RWPE1 (cell line): ENCODE measurements at regions not wholly inside any gene's neighbourhood (a gene's known extent, or its start where the extent isn't known, plus 50 kb on each side); places are given as distances from the start of the nearest gene placed in this dataset.

Source experiments
- CTCF ChIA-PET: fragments of 350-600 bp; sonication (Branson Sonifier 250); formaldehyde crosslinking; extraction: SDS; loops from one replicate; lab custom pipeline; 2021; lab: Yijun Ruan, JAX
- POLR2A ChIA-PET: fragments of 400-600 bp; formaldehyde crosslinking; extraction: SDS; loops from one replicate; lab custom pipeline; 2020; ENCODE audit warnings: antibody characterized with exemption; ENCODE audit not compliant: low non-redundant PET; lab: Yijun Ruan, JAX
- DNase-seq: peaks from one replicate; pipeline ENCODE4 v3.0.0; 2012; ENCODE audit warnings: low spot score
- H3K27ac ChIP-seq: fragments of 450-650 bp; 2 replicates; pipeline ENCODE4 v1.5.1; 2017
- CTCF ChIP-seq: fragments of 450-650 bp; conservative IDR thresholded peaks from 2 replicates; pipeline ENCODE4 v1.5.1; 2017; ENCODE audit warnings: low read depth, mild to moderate bottlenecking

- DNase-seq, result no peak
- TF ChIP-seq CTCF, result no peak
- ChIA-PET POLR2A (no interaction called here), CTCF (no interaction called here)
- no peak overlapping the region for H3K27ac ChIP-seq
Observed at GRCh38 chr3:16658004-16658924, 53.0 kb upstream of the DAZL start.

GRCh38 chr3:16658925-16659793 lies 53.9 kb upstream of the DAZL start:
- POLR2A ChIA-PET, result no interaction called here
- H3K27ac ChIP-seq, result no peak overlapping the region
- no peak for TF ChIP-seq CTCF
- CTCF ChIA-PET, result interaction anchor here (0.8 kb wide), 1 partner anchor 155 kb away, joined by 3 read pairs; no protein-coding TSS in a partner anchor
- DNase-seq, result no peak

- TF ChIP-seq CTCF, result no peak
- ChIA-PET POLR2A (no interaction called here), CTCF (interaction anchor here (0.6 kb wide), 1 partner anchor 559 kb away, joined by 3 read pairs; no protein-coding TSS in a partner anchor)
- no peak for DNase-seq
- no peak overlapping the region for H3K27ac ChIP-seq
Observed at GRCh38 chr3:16663854-16664712, 58.9 kb upstream of the DAZL start.

GRCh38 chr3:16665282-16665741 lies 60.1 kb upstream of the DAZL start:
- H3K27ac ChIP-seq, result no peak overlapping the region
- no peak for TF ChIP-seq CTCF
- CTCF ChIA-PET, result no interaction called here

GRCh38 chr3:16666206-16666605 lies 61.0 kb upstream of the DAZL start:
- DNase-seq, result no peak
- no peak for TF ChIP-seq CTCF
- no peak overlapping the region for H3K27ac ChIP-seq
- ChIA-PET CTCF (no interaction called here), POLR2A (no interaction called here)

More at GRCh38 chr3:16665282-16665741, 60.1 kb upstream of the DAZL start:
- DNase-seq, result no peak
- POLR2A ChIA-PET, result no interaction called here
